Uterus (tissue), 2 donors: ENCODE measurements at regions not wholly inside any gene's neighbourhood (a gene's known extent, or its start where the extent isn't known, plus 50 kb on each side); places are given as distances from the start of the nearest gene placed in this dataset.

Source experiments
- CTCF ChIP-seq, 4 experiments: fragments of 200-600 bp in 2 of 4; fragments of 450-650 bp in 2 of 4; sonication (generic) in 2 of 4; IDR thresholded peaks; one replicate each; pipeline ENCODE4 v1.5.1; 2016 to 2019; ENCODE audit warnings: antibody characterized with exemption in 4 of 4, mild to moderate bottlenecking in 2 of 4, moderate library complexity in 1 of 4
- POLR2A ChIP-seq, 2 donors: fragments of 450-650 bp; IDR thresholded peaks; one replicate each; pipeline ENCODE4 v1.6.1; 2016; ENCODE audit warnings: antibody characterized with exemption in 2 of 2, mild to moderate bottlenecking in 1 of 2, moderate library complexity in 1 of 2

- TF ChIP-seq POLR2A (IDR thresholded peaks at IDR 0.05), result no peak
- no peak for TF ChIP-seq CTCF (IDR thresholded peaks at IDR 0.05)
These were observed 1261.7 kb downstream of the BRD1 start for GRCh38 chr22:48565901-48566501.
